ENCODE measurements at regions not wholly inside any gene's neighbourhood (a gene's known extent, or its start where the extent isn't known, plus 50 kb on each side); places are given as distances from the start of the nearest gene placed in this dataset.

GRCh38 chr7:149615690-149616270 lies 118.2 kb upstream of the ZNF746 start:
- Histone ChIP-seq H2AFZ (ENCODE audit: low read length) (no peak overlapping the region), H4K20me1 (ENCODE audit: insufficient read depth, low read length) (no peaks in the 10 kb centered on the region), H3K4me3 (ENCODE audit: insufficient read depth, low read length) (no peak overlapping the region), H3K4me1 (ENCODE audit: insufficient read depth, low read length) (no peaks in the 10 kb centered on the region), H3K4me2 (ENCODE audit: insufficient read depth, low read length) (no peak overlapping the region), H3K79me2 (ENCODE audit: insufficient read depth, low read length) (peaks cover 11% of the 10 kb centered on the region), H3K27me3 (ENCODE audit: insufficient read depth, low read length) (no peaks in the 10 kb centered on the region), H3K9me3 (ENCODE audit: low read depth, low read length) (no peaks in the 10 kb centered on the region), H3K36me3 (ENCODE audit: insufficient read depth, low read length) (peaks cover 78% of the 10 kb centered on the region), H3K27ac (ENCODE audit: low read depth, low read length) (no peak overlapping the region)
- DNase-seq (ENCODE audit: insufficient read length, low spot score, missing footprints) = no peak
- no peak for TF ChIP-seq CTCF (IDR thresholded peaks at IDR 0.05; ENCODE audit: extremely low read depth, low read depth, low read length)

GRCh38 chr7:149610441-149611011 lies 112.9 kb upstream of the ZNF746 start:
- H2AFZ ChIP-seq (ENCODE audit: low read length) = no peak overlapping the region
- no peaks in the 10 kb centered on the region for H3K27me3 ChIP-seq (ENCODE audit: insufficient read depth, low read length)
- no peak overlapping the region for H3K4me2 ChIP-seq (ENCODE audit: insufficient read depth, low read length)
- peaks cover 56% of the 10 kb centered on the region for H3K36me3 ChIP-seq (ENCODE audit: insufficient read depth, low read length)
- no peaks in the 10 kb centered on the region for H3K79me2 ChIP-seq (ENCODE audit: insufficient read depth, low read length)
- no peak for TF ChIP-seq CTCF (IDR thresholded peaks at IDR 0.05; ENCODE audit: extremely low read depth, low read depth, low read length)
- no peak overlapping the region for H3K27ac ChIP-seq (ENCODE audit: low read depth, low read length)
- no peaks in the 10 kb centered on the region for H4K20me1 ChIP-seq (ENCODE audit: insufficient read depth, low read length)
- H3K4me1 ChIP-seq (ENCODE audit: insufficient read depth, low read length) = no peaks in the 10 kb centered on the region
- DNase-seq (ENCODE audit: insufficient read length, low spot score, missing footprints) = no peak
- no peaks in the 10 kb centered on the region for H3K9me3 ChIP-seq (ENCODE audit: low read depth, low read length)
- H3K4me3 ChIP-seq (ENCODE audit: insufficient read depth, low read length) = no peak overlapping the region

- DNase-seq (ENCODE audit: insufficient read length, low spot score, missing footprints) = no peak
- H3K4me3 ChIP-seq (ENCODE audit: insufficient read depth, low read length) = no peak overlapping the region
- no peak overlapping the region for H3K27ac ChIP-seq (ENCODE audit: low read depth, low read length)
- H3K4me1 ChIP-seq (ENCODE audit: insufficient read depth, low read length) = no peaks in the 10 kb centered on the region
- no peak overlapping the region for H3K4me2 ChIP-seq (ENCODE audit: insufficient read depth, low read length)
- H3K27me3 ChIP-seq (ENCODE audit: insufficient read depth, low read length) = no peaks in the 10 kb centered on the region
- no peaks in the 10 kb centered on the region for H3K9me3 ChIP-seq (ENCODE audit: low read depth, low read length)
- no peaks in the 10 kb centered on the region for H4K20me1 ChIP-seq (ENCODE audit: insufficient read depth, low read length)
- peaks cover 40% of the 10 kb centered on the region for H3K36me3 ChIP-seq (ENCODE audit: insufficient read depth, low read length)
- no peak for TF ChIP-seq CTCF (IDR thresholded peaks at IDR 0.05; ENCODE audit: extremely low read depth, low read depth, low read length)
- no peak overlapping the region for H2AFZ ChIP-seq (ENCODE audit: low read length)
- no peaks in the 10 kb centered on the region for H3K79me2 ChIP-seq (ENCODE audit: insufficient read depth, low read length)
Measured at GRCh38 chr7:149608168-149608567, 110.6 kb upstream of the ZNF746 start.

GRCh38 chr7:149607683-149608082 lies 110.1 kb upstream of the ZNF746 start:
- H3K27ac ChIP-seq (ENCODE audit: low read depth, low read length) = no peak overlapping the region
- no peaks in the 10 kb centered on the region for H3K27me3 ChIP-seq (ENCODE audit: insufficient read depth, low read length)
- no peak overlapping the region for H3K4me3 ChIP-seq (ENCODE audit: insufficient read depth, low read length)
- DNase-seq (ENCODE audit: insufficient read length, low spot score, missing footprints) = no peak
- H3K79me2 ChIP-seq (ENCODE audit: insufficient read depth, low read length) = no peaks in the 10 kb centered on the region
- no peaks in the 10 kb centered on the region for H4K20me1 ChIP-seq (ENCODE audit: insufficient read depth, low read length)
- H2AFZ ChIP-seq (ENCODE audit: low read length) = no peak overlapping the region
- H3K4me2 ChIP-seq (ENCODE audit: insufficient read depth, low read length) = no peak overlapping the region
- no peaks in the 10 kb centered on the region for H3K4me1 ChIP-seq (ENCODE audit: insufficient read depth, low read length)
- no peaks in the 10 kb centered on the region for H3K9me3 ChIP-seq (ENCODE audit: low read depth, low read length)
- H3K36me3 ChIP-seq (ENCODE audit: insufficient read depth, low read length) = peaks cover 36% of the 10 kb centered on the region
- TF ChIP-seq CTCF (IDR thresholded peaks at IDR 0.05; ENCODE audit: extremely low read depth, low read depth, low read length) = no peak

All from osteoblast (primary cell).